H1 (cell line): ENCODE measurements at regions not wholly inside any gene's neighbourhood (a gene's known extent, or its start where the extent isn't known, plus 50 kb on each side); places are given as distances from the start of the nearest gene placed in this dataset.

ENCODE experiments used
- CHD2 ChIP-seq: IDR thresholded peaks from 2 replicates; pipeline ENCODE4 v1.6.1; 2012; ENCODE audit warnings: low read length, improper control_type of control experiment
- CREB1 ChIP-seq: IDR thresholded peaks from 2 replicates; pipeline ENCODE4 v1.6.1; 2012; ENCODE audit warnings: inconsistent platforms
- CTBP2 ChIP-seq: IDR thresholded peaks from 2 replicates; pipeline ENCODE4 v1.7.0; 2011; ENCODE audit warnings: borderline replicate concordance, mild to moderate bottlenecking, moderate library complexity, mixed read lengths, low read length; ENCODE audit not compliant: insufficient read depth, insufficient read length
- FOSL1 ChIP-seq: IDR thresholded peaks from 2 replicates; pipeline ENCODE4 v1.6.1; 2011; ENCODE audit warnings: mild to moderate bottlenecking, low read depth, low read length, moderate library complexity; ENCODE audit not compliant: insufficient read depth
- KDM4A ChIP-seq: IDR thresholded peaks from one replicate; pipeline ENCODE4 v1.7.1; 2012; ENCODE audit warnings: low read depth, mild to moderate bottlenecking, moderate library complexity, low read length, inconsistent platforms; ENCODE audit not compliant: severe bottlenecking
- TAF7 ChIP-seq: optimal IDR thresholded peaks from 2 replicates; pipeline ENCODE3; 2011; ENCODE audit warnings: low read depth, mild to moderate bottlenecking, inconsistent platforms, low read length, moderate library complexity, borderline replicate concordance

DNA sequence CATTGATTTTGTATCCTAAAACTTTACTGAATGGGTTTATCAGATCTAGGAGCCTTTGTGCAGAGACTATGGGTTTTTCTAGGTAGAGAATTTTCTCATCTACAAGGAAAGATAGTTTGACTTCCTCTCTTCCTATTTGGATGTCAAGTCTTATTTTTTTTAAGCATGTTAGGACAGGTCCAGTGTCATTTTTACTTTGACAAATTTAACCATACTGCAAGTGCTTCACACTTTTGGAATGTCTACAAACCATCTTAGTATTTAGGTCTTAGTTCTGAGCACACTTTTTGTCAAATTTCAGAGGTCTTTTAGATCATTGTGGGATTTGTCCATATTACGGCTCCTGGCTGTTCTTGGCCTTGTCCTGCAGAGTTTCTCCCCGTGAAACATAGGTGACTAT is 715.2 kb upstream of the RAG2 start (continued):
- TF ChIP-seq FOSL1 (no peak), KDM4A (no peak), TAF7 (no peak), CREB1 (no peak), CTBP2 (no peak), CHD2 (no peak)
- TF ChIP-seq, all 59 proteins: peak for 0
